GM12874 (cell line): ENCODE measurements at regions not wholly inside any gene's neighbourhood (a gene's known extent, or its start where the extent isn't known, plus 50 kb on each side); places are given as distances from the start of the nearest gene placed in this dataset.
A peak's percentile ranks its signal among the peaks of the same experiment; 100 is the strongest.

ENCODE experiments used
- CTCF ChIP-seq: IDR thresholded peaks from 2 replicates; pipeline ENCODE4 v1.5.1; 2011; ENCODE audit warnings: low read depth, mild to moderate bottlenecking, control low read depth, low read length, moderate library complexity; ENCODE audit not compliant: insufficient read depth

GRCh38 chr20:6185268-6185667 lies 62.4 kb upstream of the FERMT1 start:
- TF ChIP-seq CTCF = 0 out of 2 replicates have a peak, but pooled peaks have one; percentile 5

- TF ChIP-seq CTCF = peak; percentile 26; the same call in 1 of the 2 replicates
These were observed 61.3 kb upstream of the FERMT1 start for GRCh38 chr20:6184086-6184485.

- TF ChIP-seq CTCF = no peak
These were observed 57.7 kb upstream of the FERMT1 start for GRCh38 chr20:6180531-6180930.

- no peak for TF ChIP-seq CTCF
These were observed 55.7 kb upstream of the FERMT1 start for GRCh38 chr20:6178537-6178936.

GRCh38 chr20:6173481-6173880 lies 50.7 kb upstream of the FERMT1 start:
- TF ChIP-seq CTCF = no peak
